ENCODE measurements at regions not wholly inside any gene's neighbourhood (a gene's known extent, or its start where the extent isn't known, plus 50 kb on each side); places are given as distances from the start of the nearest gene placed in this dataset.
"Not testable (repeated sequence)": the region's sequence is repeated elsewhere in the genome, so short reads cannot be mapped to it uniquely, and the experiment has no call there.

GRCh38 chr1:244301595-244302130 lies 150.0 kb downstream of the ADSS2 start:
- DNase-seq = no peak

GRCh38 chr1:244302876-244303609 lies 148.7 kb downstream of the ADSS2 start:
- peak in 1 of 2 experiments; percentile 44 for DNase-seq

GRCh38 chr1:244303610-244303969 lies 148.1 kb downstream of the ADSS2 start:
- DNase-seq = no peak

- no peak for DNase-seq
These were observed 147.6 kb downstream of the ADSS2 start for GRCh38 chr1:244304156-244304555.

GRCh38 chr1:244304656-244305055 lies 147.1 kb downstream of the ADSS2 start:
- no peak for DNase-seq

- no peak for DNase-seq
These were observed 145.8 kb downstream of the ADSS2 start for GRCh38 chr1:244305776-244306341.

- DNase-seq = no peak
These were observed 145.2 kb downstream of the ADSS2 start for GRCh38 chr1:244306544-244306943.

- not testable (repeated sequence) for DNase-seq
These were observed 142.5 kb downstream of the ADSS2 start for GRCh38 chr1:244309191-244309590.

GRCh38 chr1:244311784-244312532 lies 139.8 kb downstream of the ADSS2 start:
- DNase-seq = no peak

- no peak for DNase-seq
These were observed 138.4 kb downstream of the ADSS2 start for GRCh38 chr1:244313346-244313745.

- DNase-seq = no peak
These were observed 136.7 kb downstream of the ADSS2 start for GRCh38 chr1:244314921-244315559.

GRCh38 chr1:244315996-244316395 lies 135.7 kb downstream of the ADSS2 start:
- DNase-seq = no peak

- DNase-seq = no peak
These were observed 135.3 kb downstream of the ADSS2 start for GRCh38 chr1:244316407-244316806.

- no peak for DNase-seq
These were observed 134.6 kb downstream of the ADSS2 start for GRCh38 chr1:244316986-244317655.

GRCh38 chr1:244318078-244318477 lies 133.6 kb downstream of the ADSS2 start:
- DNase-seq = no peak

- no peak for DNase-seq
These were observed 133.2 kb downstream of the ADSS2 start for GRCh38 chr1:244318512-244318911.

- no peak for DNase-seq
These were observed 132.2 kb downstream of the ADSS2 start for GRCh38 chr1:244319283-244320132.

GRCh38 chr1:244322181-244322580 lies 129.5 kb downstream of the ADSS2 start:
- DNase-seq = no peak

- peak; percentile 53 to 86 for DNase-seq
These were observed 128.8 kb downstream of the ADSS2 start for GRCh38 chr1:244322791-244323521.

- no peak for DNase-seq
These were observed 127.4 kb downstream of the ADSS2 start for GRCh38 chr1:244324176-244324883.
